ENCODE measurements at regions not wholly inside any gene's neighbourhood (a gene's known extent, or its start where the extent isn't known, plus 50 kb on each side); places are given as distances from the start of the nearest gene placed in this dataset.

- Histone ChIP-seq H3K4me3 (no peak overlapping the region), H3K36me3 (no peaks in the 10 kb centered on the region), H3K4me1 (no peaks in the 10 kb centered on the region), H3K27me3 (ENCODE audit: low read depth) (no peaks in the 10 kb centered on the region), H3K9me3 (replicated peaks) (no peaks in the 10 kb centered on the region), H3K27ac (replicated peaks) (no peak overlapping the region)
- DNase-seq, result no peak
- TF ChIP-seq CTCF (IDR thresholded peaks at IDR 0.05; ENCODE audit: borderline replicate concordance), result no peak
- intact Hi-C loops (cut with micrococcal nuclease), result no loop called here
Measured at GRCh38 chr15:96124436-96124835, 206.1 kb upstream of the NR2F2 start.

- no peaks in the 10 kb centered on the region for H3K9me3 ChIP-seq (replicated peaks)
- H3K27ac ChIP-seq (replicated peaks), result no peak overlapping the region
- intact Hi-C loops (cut with micrococcal nuclease), result no loop called here
- no peaks in the 10 kb centered on the region for H3K27me3 ChIP-seq (ENCODE audit: low read depth)
- TF ChIP-seq CTCF (IDR thresholded peaks at IDR 0.05; ENCODE audit: borderline replicate concordance), result no peak
- H3K4me3 ChIP-seq, result no peak overlapping the region
- no peaks in the 10 kb centered on the region for H3K4me1 ChIP-seq
- no peaks in the 10 kb centered on the region for H3K36me3 ChIP-seq
- no peak for DNase-seq
Measured at GRCh38 chr15:96125721-96126415, 204.6 kb upstream of the NR2F2 start.

GRCh38 chr15:96126859-96127258 is 203.6 kb upstream of the NR2F2 start:
- no peak for DNase-seq
- H3K27me3 ChIP-seq (ENCODE audit: low read depth), result no peaks in the 10 kb centered on the region
- no peak overlapping the region for H3K27ac ChIP-seq (replicated peaks)
- intact Hi-C loops (cut with micrococcal nuclease), result no loop called here
- no peaks in the 10 kb centered on the region for H3K36me3 ChIP-seq
- H3K4me3 ChIP-seq, result no peak overlapping the region
- no peak for TF ChIP-seq CTCF (IDR thresholded peaks at IDR 0.05; ENCODE audit: borderline replicate concordance)
- no peaks in the 10 kb centered on the region for H3K9me3 ChIP-seq (replicated peaks)
- no peaks in the 10 kb centered on the region for H3K4me1 ChIP-seq

- Histone ChIP-seq H3K36me3 (no peaks in the 10 kb centered on the region), H3K27ac (replicated peaks) (no peak overlapping the region), H3K9me3 (replicated peaks) (no peaks in the 10 kb centered on the region), H3K27me3 (ENCODE audit: low read depth) (no peaks in the 10 kb centered on the region), H3K4me1 (no peaks in the 10 kb centered on the region), H3K4me3 (no peak overlapping the region)
- DNase-seq, result no peak
- no peak for TF ChIP-seq CTCF (IDR thresholded peaks at IDR 0.05; ENCODE audit: borderline replicate concordance)
- intact Hi-C loops (cut with micrococcal nuclease), result no loop called here
Measured at GRCh38 chr15:96130734-96131133, 199.8 kb upstream of the NR2F2 start.

GRCh38 chr15:96132126-96132525 is 198.4 kb upstream of the NR2F2 start:
- H3K9me3 ChIP-seq (replicated peaks), result no peaks in the 10 kb centered on the region
- H3K27me3 ChIP-seq (ENCODE audit: low read depth), result no peaks in the 10 kb centered on the region
- intact Hi-C loops (cut with micrococcal nuclease), result no loop called here
- no peaks in the 10 kb centered on the region for H3K4me1 ChIP-seq
- no peak overlapping the region for H3K27ac ChIP-seq (replicated peaks)
- DNase-seq, result no peak
- TF ChIP-seq CTCF (IDR thresholded peaks at IDR 0.05; ENCODE audit: borderline replicate concordance), result no peak
- no peak overlapping the region for H3K4me3 ChIP-seq
- no peaks in the 10 kb centered on the region for H3K36me3 ChIP-seq

Measured in left ventricle myocardium inferior (tissue), 1 donor.